ENCODE measurements at regions not wholly inside any gene's neighbourhood (a gene's known extent, or its start where the extent isn't known, plus 50 kb on each side); places are given as distances from the start of the nearest gene placed in this dataset.

GRCh38 chr1:90821788-90822359 is 104.8 kb upstream of the BARHL2 start:
- H4K20me1 ChIP-seq (replicated peaks; ENCODE audit: control insufficient read depth, extremely low read depth, insufficient read depth, low read length) = no peaks in the 10 kb centered on the region

More at GRCh38 chr1:90821788-90822359, 104.8 kb upstream of the BARHL2 start:
- CTCF ChIA-PET = no interaction called here
- Histone ChIP-seq H3K4me2 (ENCODE audit: insufficient read depth, low read length) (no peak overlapping the region), H3K27me3 (ENCODE audit: control insufficient read depth in 2 of 2, insufficient read depth in 2 of 2, low read length in 2 of 2) (no peaks in the 10 kb centered on the region), H3K9me3 (replicated peaks; ENCODE audit: control insufficient read depth, insufficient read depth, low read length) (no peaks in the 10 kb centered on the region), H3K4me3 (replicated peaks in 1 of 3; ENCODE audit: insufficient read depth in 1 of 3, low read depth in 1 of 3, low read length in 3 of 3) (no peak overlapping the region), H3K36me3 (ENCODE audit: control insufficient read depth in 2 of 2, extremely low read depth in 1 of 2, insufficient read depth in 2 of 2, low read length in 2 of 2) (no peaks in the 10 kb centered on the region), H3K4me1 (ENCODE audit: control insufficient read depth, extremely low read depth, insufficient read depth, low read length) (no peaks in the 10 kb centered on the region), H3K9me1 (replicated peaks; ENCODE audit: control insufficient read depth, extremely low read depth, insufficient read depth, low read length) (no peaks in the 10 kb centered on the region), H3K27ac (ENCODE audit: insufficient read depth, low read depth, low read length) (no peak overlapping the region), H3K79me2 (ENCODE audit: control insufficient read depth, insufficient read depth, low read length) (no peaks in the 10 kb centered on the region), H2AFZ (ENCODE audit: low read depth, low read length) (no peak overlapping the region), H3K9ac (replicated peaks; ENCODE audit: extremely low read depth, insufficient read depth, low read length) (no peak overlapping the region)
- intact Hi-C loops (cut with micrococcal nuclease) (no loop called here), dilution Hi-C loops (cut with MboI; ENCODE audit: extremely low pct_ligation_motif_present, low sequenced_read_pairs) (no loop called here)
- no TSS peak for BruUV-seq (replicated peaks)
- no peak for FAIRE-seq
- no peak for DNase-seq (ENCODE audit: low read depth, low spot score)
- POLR2A ChIA-PET = no interaction called here
- TF ChIP-seq EZH2 (IDR thresholded peaks at IDR 0.05; ENCODE audit: borderline replicate concordance, low read depth, low read length, severe bottlenecking) (no peak), POLR2A (IDR thresholded peaks at IDR 0.05; ENCODE audit: low read depth, low read length) (no peak), MAX (IDR thresholded peaks at IDR 0.05; ENCODE audit: insufficient read depth, insufficient read length) (no peak), MYC (IDR thresholded peaks at IDR 0.05; ENCODE audit: low read depth, low read length) (no peak), POLR2AphosphoS5 (IDR thresholded peaks at IDR 0.05; ENCODE audit: insufficient read depth, low read depth, low read length) (no peak), FOS (IDR thresholded peaks at IDR 0.05; ENCODE audit: borderline replicate concordance, insufficient read depth, low read length) (no peak), CTCF (IDR thresholded peaks at IDR 0.05; ENCODE audit: extremely low read depth in 1 of 2, insufficient read depth in 1 of 2, low read depth in 1 of 2, low read length in 2 of 2) (no peak), JUN (IDR thresholded peaks at IDR 0.05; ENCODE audit: borderline replicate concordance, insufficient read depth, insufficient read length, low read depth) (no peak), GATA2 (IDR thresholded peaks at IDR 0.05; ENCODE audit: insufficient read depth, insufficient read length, low read depth, low read length) (no peak)
